ENCODE measurements at regions not wholly inside any gene's neighbourhood (a gene's known extent, or its start where the extent isn't known, plus 50 kb on each side); places are given as distances from the start of the nearest gene placed in this dataset.

DNA sequence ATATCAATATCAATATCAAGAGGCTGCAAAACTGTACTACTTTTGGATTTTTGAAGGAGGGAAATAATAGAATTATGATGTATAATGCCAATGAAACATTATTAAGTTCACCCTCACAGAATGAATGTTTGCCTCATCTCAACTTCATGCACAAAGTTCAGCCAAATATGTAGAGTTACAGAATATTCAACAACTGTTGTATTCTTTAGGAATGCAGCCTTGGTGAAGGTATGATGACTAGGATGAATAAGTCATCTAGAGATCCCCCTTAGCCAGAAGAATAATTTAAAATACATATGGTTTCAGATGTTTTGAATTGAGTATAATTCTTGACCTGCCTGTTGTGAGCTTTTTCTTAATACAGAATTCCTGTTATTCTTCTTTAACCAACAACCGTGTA lies 308.3 kb downstream of the COX7C start:
- Histone ChIP-seq H3K27me3 (ENCODE audit: insufficient read depth) (no peaks in the 10 kb centered on the region), H3K9me2 (ENCODE audit: insufficient read depth) (no peaks in the 10 kb centered on the region), H4K20me1 (replicated peaks; ENCODE audit: insufficient read depth) (no peaks in the 10 kb centered on the region), H3K4me2 (no peak overlapping the region), H2AFZ (no peak overlapping the region), H3F3A (replicated peaks; ENCODE audit: low read depth) (no peaks in the 10 kb centered on the region), H3K4me3 (no peak overlapping the region), H3K79me2 (replicated peaks; ENCODE audit: insufficient read depth) (no peaks in the 10 kb centered on the region), H3K36me3 (ENCODE audit: insufficient read depth) (no peaks in the 10 kb centered on the region), H3K4me1 (ENCODE audit: insufficient read depth) (peaks cover 32% of the 10 kb centered on the region), H3K27ac (ENCODE audit: low read depth) (no peak overlapping the region)
- ATAC-seq (no peak), DNase-seq (ENCODE audit: low spot score) (no peak)
- Mint-ChIP-seq H3K4me1 (peaks cover 31% of the 10 kb centered on the region), H3K4me3 (no peak overlapping the region), H3K27ac (no peak overlapping the region), H3K36me3 (ENCODE audit: low read depth) (no peaks in the 10 kb centered on the region), H3K9me3 (no peaks in the 10 kb centered on the region), H3K27me3 (ENCODE audit: insufficient read depth, low read depth, poor library complexity) (peaks cover 18% of the 10 kb centered on the region)
- TF ChIP-seq, protein P1, sequence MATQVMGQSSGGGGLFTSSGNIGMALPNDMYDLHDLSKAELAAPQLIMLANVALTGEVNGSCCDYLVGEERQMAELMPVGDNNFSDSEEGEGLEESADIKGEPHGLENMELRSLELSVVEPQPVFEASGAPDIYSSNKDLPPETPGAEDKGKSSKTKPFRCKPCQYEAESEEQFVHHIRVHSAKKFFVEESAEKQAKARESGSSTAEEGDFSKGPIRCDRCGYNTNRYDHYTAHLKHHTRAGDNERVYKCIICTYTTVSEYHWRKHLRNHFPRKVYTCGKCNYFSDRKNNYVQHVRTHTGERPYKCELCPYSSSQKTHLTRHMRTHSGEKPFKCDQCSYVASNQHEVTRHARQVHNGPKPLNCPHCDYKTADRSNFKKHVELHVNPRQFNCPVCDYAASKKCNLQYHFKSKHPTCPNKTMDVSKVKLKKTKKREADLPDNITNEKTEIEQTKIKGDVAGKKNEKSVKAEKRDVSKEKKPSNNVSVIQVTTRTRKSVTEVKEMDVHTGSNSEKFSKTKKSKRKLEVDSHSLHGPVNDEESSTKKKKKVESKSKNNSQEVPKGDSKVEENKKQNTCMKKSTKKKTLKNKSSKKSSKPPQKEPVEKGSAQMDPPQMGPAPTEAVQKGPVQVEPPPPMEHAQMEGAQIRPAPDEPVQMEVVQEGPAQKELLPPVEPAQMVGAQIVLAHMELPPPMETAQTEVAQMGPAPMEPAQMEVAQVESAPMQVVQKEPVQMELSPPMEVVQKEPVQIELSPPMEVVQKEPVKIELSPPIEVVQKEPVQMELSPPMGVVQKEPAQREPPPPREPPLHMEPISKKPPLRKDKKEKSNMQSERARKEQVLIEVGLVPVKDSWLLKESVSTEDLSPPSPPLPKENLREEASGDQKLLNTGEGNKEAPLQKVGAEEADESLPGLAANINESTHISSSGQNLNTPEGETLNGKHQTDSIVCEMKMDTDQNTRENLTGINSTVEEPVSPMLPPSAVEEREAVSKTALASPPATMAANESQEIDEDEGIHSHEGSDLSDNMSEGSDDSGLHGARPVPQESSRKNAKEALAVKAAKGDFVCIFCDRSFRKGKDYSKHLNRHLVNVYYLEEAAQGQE (IDR thresholded peaks at IDR 0.05; ENCODE audit: unreplicated experiment) = no peak
- TF ChIP-seq ZNF114 (CRISPR knock-in tag; IDR thresholded peaks at IDR 0.05) (no peak), EZH2 (IDR thresholded peaks at IDR 0.05; ENCODE audit: low read depth, unreplicated experiment) (no peak), ZNF331 (CRISPR knock-in tag; IDR thresholded peaks at IDR 0.05; ENCODE audit: low read depth) (no peak), EZH2phosphoT487 (IDR thresholded peaks at IDR 0.05; ENCODE audit: unreplicated experiment) (no peak), STAT1 (IDR thresholded peaks at IDR 0.05; ENCODE audit: unreplicated experiment) (no peak), CTCF (conservative IDR thresholded peaks at IDR 0.05; ENCODE audit: low read depth in 2 of 2) (no peak), JUNB (IDR thresholded peaks at IDR 0.05; ENCODE audit: unreplicated experiment) (no peak), POLR2AphosphoS5 (IDR thresholded peaks at IDR 0.05; ENCODE audit: low read depth) (no peak), NANOG (IDR thresholded peaks at IDR 0.05; ENCODE audit: borderline replicate concordance) (no peak), ETS1 (IDR thresholded peaks at IDR 0.05) (no peak), ZNF462 (CRISPR knock-in tag; IDR thresholded peaks at IDR 0.05) (no peak), CREB1 (CRISPR knock-in tag; IDR thresholded peaks at IDR 0.05; ENCODE audit: low read depth) (no peak)

All from GM23338 (cell line).